NB4 (cell line): ENCODE measurements at regions not wholly inside any gene's neighbourhood (a gene's known extent, or its start where the extent isn't known, plus 50 kb on each side); places are given as distances from the start of the nearest gene placed in this dataset.

Experiments
- DNase-seq: peaks from one replicate; pipeline ENCODE4 v3.0.0; 2010; ENCODE audit warnings: low read depth
- H3K4me3 ChIP-seq: one replicate; pipeline ENCODE4 v1.5.1; 2011; ENCODE audit warnings: mild to moderate bottlenecking, low read depth, low read length, moderate library complexity
- CTCF ChIP-seq: IDR thresholded peaks from one replicate; pipeline ENCODE4 v1.5.1; 2012; ENCODE audit warnings: low read depth, low read length
- MAX ChIP-seq: IDR thresholded peaks from 2 replicates; pipeline ENCODE4 v1.6.1; 2011; ENCODE audit warnings: low read depth, low read length
- MYC ChIP-seq: IDR thresholded peaks from 2 replicates; pipeline ENCODE4 v1.6.1; 2011; ENCODE audit warnings: low read depth, low read length
- POLR2A ChIP-seq: IDR thresholded peaks from 2 replicates; pipeline ENCODE4 v1.6.1; 2011; ENCODE audit warnings: mild to moderate bottlenecking; ENCODE audit not compliant: insufficient read length; ENCODE audit errors: extremely low read depth

GRCh38 chr3:44016818-44017217, 224.9 kb upstream of the TOPAZ1 start:
- TF ChIP-seq MAX (no peak), MYC (no peak), POLR2A (no peak), CTCF (no peak)
- no peak for DNase-seq
- H3K4me3 ChIP-seq = no peak overlapping the region

GRCh38 chr3:44018926-44019325, 222.8 kb upstream of the TOPAZ1 start:
- no peak for DNase-seq
- TF ChIP-seq CTCF (no peak), POLR2A (no peak), MYC (no peak), MAX (no peak)
- no peak overlapping the region for H3K4me3 ChIP-seq

- DNase-seq = no peak
- H3K4me3 ChIP-seq = no peak overlapping the region
- no peak for TF ChIP-seq MAX
- TF ChIP-seq POLR2A = no peak
- no peak for TF ChIP-seq MYC
- no peak for TF ChIP-seq CTCF
These were observed 221.9 kb upstream of the TOPAZ1 start for GRCh38 chr3:44019736-44020135.

- no peak for DNase-seq
- H3K4me3 ChIP-seq = no peak overlapping the region
- TF ChIP-seq MAX (no peak), MYC (no peak), CTCF (no peak), POLR2A (no peak)
These were observed 221.5 kb upstream of the TOPAZ1 start for GRCh38 chr3:44020143-44020542.

- TF ChIP-seq MAX (no peak), MYC (no peak), POLR2A (no peak), CTCF (no peak)
- H3K4me3 ChIP-seq = no peak overlapping the region
- no peak for DNase-seq
These were observed 219.8 kb upstream of the TOPAZ1 start for GRCh38 chr3:44021651-44022594.
